CD4-positive, CD25-positive, alpha-beta regulatory T cell (primary cell): ENCODE measurements at regions not wholly inside any gene's neighbourhood (a gene's known extent, or its start where the extent isn't known, plus 50 kb on each side); places are given as distances from the start of the nearest gene placed in this dataset.
A peak's percentile ranks its signal among the peaks of the same experiment; 100 is the strongest.

ENCODE experiments used
- ATAC-seq, 2 donors: fragments of 150-1000 bp; cut with Tn5 transposase; one replicate each; pipeline ENCODE4 v1.10.0; 2021; ENCODE audit warnings: low read depth in 2 of 2, moderate number of reproducible peaks in 2 of 2, moderate library complexity in 1 of 2
- DNase-seq, 3 donors: peaks; one replicate each; pipeline versions ENCODE4 v3.0.0 to v3.0.0-alpha.2; 2012 to 2022; ENCODE audit warnings: mixed read lengths in 1 of 3
- H3K27ac ChIP-seq: one replicate; pipeline ENCODE4 v1.7.0; 2013; ENCODE audit warnings: mild to moderate bottlenecking, low read length; ENCODE audit not compliant: insufficient read depth, poor library complexity, severe bottlenecking
- H3K27me3 ChIP-seq: one replicate; pipeline ENCODE4 v1.7.0; 2013; ENCODE audit warnings: low read length; ENCODE audit not compliant: control insufficient read depth, insufficient read depth
- H3K36me3 ChIP-seq: one replicate; pipeline ENCODE4 v1.7.0; 2013; ENCODE audit warnings: mild to moderate bottlenecking, low read length, moderate library complexity; ENCODE audit not compliant: control insufficient read depth, insufficient read depth
- H3K4me1 ChIP-seq: 2 replicates; pipeline ENCODE4 v1.7.0; 2013; ENCODE audit warnings: mild to moderate bottlenecking, low read length; ENCODE audit not compliant: insufficient read depth, control insufficient read depth, poor library complexity, severe bottlenecking
- H3K4me3 ChIP-seq: one replicate; pipeline ENCODE4 v1.7.0; 2013; ENCODE audit warnings: low read depth, mild to moderate bottlenecking, low read length, moderate library complexity
- H3K9me3 ChIP-seq, 2 experiments: 1 replicate in 1 of 2; 2 replicates in 1 of 2; pipeline ENCODE4 v1.7.0; 2013; ENCODE audit warnings: low read length in 2 of 2, mild to moderate bottlenecking in 1 of 2, moderate library complexity in 1 of 2; ENCODE audit not compliant: control insufficient read depth in 2 of 2
- H3K27ac Mint-ChIP-seq, 3 donors: one replicate each; pipeline ENCODE4 v1.8.0; 2020 to 2022; ENCODE audit warnings: mild to moderate bottlenecking in 3 of 3, mixed read lengths in 3 of 3, moderate library complexity in 2 of 3
- H3K27me3 Mint-ChIP-seq: one replicate; pipeline ENCODE4 v1.8.0; 2022; ENCODE audit warnings: mild to moderate bottlenecking, mixed read lengths
- H3K36me3 Mint-ChIP-seq: one replicate; pipeline ENCODE4 v1.8.0; 2020; ENCODE audit warnings: mixed read lengths
- H3K4me1 Mint-ChIP-seq, 4 donors: one replicate each; pipeline ENCODE4 v1.8.0; 2020 to 2022; ENCODE audit warnings: mixed read lengths in 4 of 4, mild to moderate bottlenecking in 1 of 4
- H3K4me3 Mint-ChIP-seq, 4 donors: one replicate each; pipeline ENCODE4 v1.8.0; 2020 to 2022; ENCODE audit warnings: mild to moderate bottlenecking in 4 of 4, mixed read lengths in 4 of 4, moderate library complexity in 3 of 4
- H3K9me3 Mint-ChIP-seq, 7 donors: one replicate each; pipeline ENCODE4 v1.8.0; 2020 to 2022; ENCODE audit warnings: mixed read lengths in 7 of 7, mild to moderate bottlenecking in 3 of 7, moderate library complexity in 2 of 7

DNA sequence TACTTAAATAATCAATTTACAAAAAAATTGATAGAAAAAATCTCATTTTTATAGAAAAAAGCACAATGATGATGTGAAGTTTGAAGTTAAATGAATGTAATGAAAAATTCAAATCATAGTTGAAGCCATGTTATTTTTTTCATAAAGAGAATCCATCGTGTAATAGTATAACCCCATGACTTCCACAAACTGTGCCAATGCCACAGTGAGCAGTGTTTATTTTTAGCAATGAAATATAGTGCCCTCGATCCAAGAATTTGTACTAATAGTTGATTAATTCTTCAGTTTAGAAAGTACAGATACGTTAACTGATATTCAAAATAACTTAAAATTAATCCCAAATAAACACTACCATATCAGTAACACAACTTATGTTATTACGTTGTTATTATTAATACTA lies 225.9 kb downstream of the PTPRC start:
- Mint-ChIP-seq H3K27me3 (no peaks in the 10 kb centered on the region), H3K27ac (no peak overlapping the region), H3K36me3 (peaks cover 3% of the 10 kb centered on the region), H3K4me1 (peaks cover 6 to 20% (median 13%) of the 10 kb centered on the region in 4 donors), H3K9me3 (no peaks in the 10 kb centered on the region), H3K4me3 (no peak overlapping the region)
- Histone ChIP-seq H3K4me1 (no peaks in the 10 kb centered on the region), H3K27me3 (no peaks in the 10 kb centered on the region), H3K9me3 (no peaks in the 10 kb centered on the region), H3K27ac (no peak overlapping the region), H3K36me3 (no peaks in the 10 kb centered on the region), H3K4me3 (no peak overlapping the region)
- DNase-seq = no peak
- no peak for ATAC-seq

DNA sequence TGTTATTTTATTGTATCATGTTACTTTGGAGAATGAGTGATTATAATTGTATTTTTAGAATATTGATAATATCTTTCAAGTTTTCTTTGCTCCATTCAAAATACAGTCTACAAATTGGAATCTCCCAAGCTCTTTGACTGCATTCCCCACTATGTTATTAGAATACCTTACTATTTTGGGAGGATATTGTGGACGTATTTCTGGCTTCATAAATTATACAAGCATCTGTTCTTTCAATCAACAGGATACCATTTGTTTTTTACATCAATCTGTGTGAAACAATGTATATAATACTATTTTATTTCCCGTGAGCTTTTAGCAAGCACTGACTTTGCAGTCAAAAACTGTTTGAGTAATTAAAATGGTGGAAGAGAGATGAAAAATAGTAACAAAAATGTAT lies 226.5 kb downstream of the PTPRC start:
- H3K4me3 Mint-ChIP-seq = no peak overlapping the region
- H3K27ac Mint-ChIP-seq = no peak overlapping the region
- DNase-seq (no peak), ATAC-seq (no peak)
- H3K4me1 Mint-ChIP-seq = peaks cover 6 to 20% (median 15%) of the 10 kb centered on the region in 4 donors
- no peaks in the 10 kb centered on the region for H3K4me1 ChIP-seq
- H3K27ac ChIP-seq = no peak overlapping the region
- no peak overlapping the region for H3K4me3 ChIP-seq
- no peaks in the 10 kb centered on the region for H3K27me3 Mint-ChIP-seq
- H3K36me3 Mint-ChIP-seq = peaks cover 7% of the 10 kb centered on the region
- peaks cover 0 to 1% (median 0%) of the 10 kb centered on the region in 7 donors for H3K9me3 Mint-ChIP-seq
- no peaks in the 10 kb centered on the region for H3K36me3 ChIP-seq
- H3K27me3 ChIP-seq = no peaks in the 10 kb centered on the region
- H3K9me3 ChIP-seq = no peaks in the 10 kb centered on the region

DNA sequence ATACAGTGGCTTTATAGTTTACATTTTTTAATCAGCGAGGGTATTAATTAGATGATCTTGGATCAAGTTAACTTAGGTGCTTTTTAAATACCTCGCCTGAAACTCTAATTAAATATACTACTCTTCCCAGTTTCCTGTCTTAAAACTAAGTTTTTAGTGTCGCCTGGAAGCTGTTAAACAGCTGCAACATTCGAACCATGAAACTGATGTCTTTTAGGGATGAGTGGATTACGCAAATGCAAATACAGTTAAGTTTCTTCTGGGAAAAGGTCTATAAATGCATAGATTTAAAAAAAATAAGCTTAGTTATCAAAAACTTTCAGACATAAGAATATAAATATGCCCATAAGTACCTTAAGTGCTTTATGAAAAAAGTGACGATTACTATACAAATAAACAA lies 228.3 kb downstream of the PTPRC start:
- Histone ChIP-seq H3K27ac (no peak overlapping the region), H3K4me3 (no peak overlapping the region), H3K27me3 (no peaks in the 10 kb centered on the region), H3K36me3 (no peaks in the 10 kb centered on the region), H3K4me1 (no peaks in the 10 kb centered on the region), H3K9me3 (no peaks in the 10 kb centered on the region)
- Mint-ChIP-seq H3K4me1 (peaks cover 5 to 18% (median 12%) of the 10 kb centered on the region in 4 donors), H3K9me3 (peaks cover 0 to 1% (median 0%) of the 10 kb centered on the region in 7 donors), H3K4me3 (no peak overlapping the region), H3K36me3 (peaks cover 9% of the 10 kb centered on the region), H3K27ac (no peak overlapping the region), H3K27me3 (no peaks in the 10 kb centered on the region)
- DNase-seq (no peak), ATAC-seq (no peak)

DNA sequence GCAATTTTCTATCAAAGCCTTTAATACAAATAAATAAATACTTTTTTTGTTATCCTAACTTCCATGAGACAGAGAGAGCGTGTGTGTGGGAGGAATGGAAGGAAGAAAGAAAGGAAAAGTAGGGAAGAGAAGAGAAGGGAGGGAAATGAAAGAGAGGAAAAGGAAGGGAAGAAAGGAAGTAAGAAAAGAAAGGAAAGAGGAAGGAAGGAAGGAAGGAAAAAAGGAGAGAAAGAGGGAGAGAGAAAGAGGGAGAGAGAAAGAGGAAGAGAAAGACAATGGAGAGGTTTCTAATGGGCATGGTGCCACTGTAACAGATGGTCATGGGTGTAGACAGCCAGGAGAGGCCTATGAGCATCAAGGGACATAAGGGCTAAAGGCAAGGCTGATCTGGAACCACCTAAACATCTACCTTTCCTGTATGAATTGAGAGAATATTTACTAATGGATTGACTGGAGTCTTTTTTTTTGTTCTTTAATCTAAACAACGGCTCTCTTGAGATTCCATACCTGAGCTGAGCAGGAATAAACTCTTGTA lies 234.9 kb downstream of the PTPRC start:
- H3K27me3 Mint-ChIP-seq = peaks cover 5% of the 10 kb centered on the region
- H3K27ac ChIP-seq = no peak overlapping the region
- H3K27ac Mint-ChIP-seq = peak overlapping the region in 2 of 3 donors; percentile 38 to 82
- no peaks in the 10 kb centered on the region for H3K27me3 ChIP-seq
- H3K9me3 ChIP-seq = no peaks in the 10 kb centered on the region
- ATAC-seq (no peak), DNase-seq (no peak)
- H3K4me3 ChIP-seq = no peak overlapping the region
- H3K4me3 Mint-ChIP-seq = no peak overlapping the region
- H3K4me1 ChIP-seq = no peaks in the 10 kb centered on the region
- H3K36me3 ChIP-seq = peaks cover 3% of the 10 kb centered on the region
- H3K36me3 Mint-ChIP-seq = peaks cover 22% of the 10 kb centered on the region
- peaks cover 0 to 2% (median 0%) of the 10 kb centered on the region in 7 donors for H3K9me3 Mint-ChIP-seq
- H3K4me1 Mint-ChIP-seq = peaks cover 0 to 15% (median 6%) of the 10 kb centered on the region in 4 donors

DNA sequence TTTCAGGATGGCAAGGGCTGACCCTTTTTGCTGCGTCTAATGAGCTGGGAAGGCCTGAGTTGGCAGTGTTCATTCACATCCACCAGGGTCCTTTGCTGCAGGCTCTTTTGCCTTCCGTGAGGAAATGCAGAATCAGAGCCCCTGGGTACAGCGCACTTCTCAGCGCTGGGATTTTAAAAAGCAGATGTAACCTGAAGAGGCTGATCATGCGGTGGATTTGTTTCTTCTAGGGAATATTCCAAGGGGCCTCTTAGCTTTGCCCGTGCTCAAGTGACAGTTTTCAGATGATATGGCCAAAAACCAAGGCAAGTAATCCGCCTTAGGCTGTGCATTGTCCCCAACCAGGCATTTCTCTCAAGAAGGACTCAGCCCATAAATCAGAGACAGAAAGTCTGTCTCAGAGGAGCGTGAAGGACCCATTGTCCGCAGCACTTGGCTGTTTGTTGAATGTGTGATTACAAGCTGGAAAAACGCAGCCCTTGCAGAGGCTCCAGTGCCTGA lies 237.6 kb downstream of the PTPRC start:
- Mint-ChIP-seq H3K9me3 (peaks cover 0 to 2% (median 0%) of the 10 kb centered on the region in 7 donors), H3K27me3 (peaks cover 5% of the 10 kb centered on the region), H3K4me1 (peaks cover 0 to 27% (median 11%) of the 10 kb centered on the region in 4 donors), H3K36me3 (peaks cover 29% of the 10 kb centered on the region), H3K4me3 (no peak overlapping the region), H3K27ac (no peak overlapping the region)
- ATAC-seq (no peak), DNase-seq (no peak)
- Histone ChIP-seq H3K9me3 (no peaks in the 10 kb centered on the region), H3K4me3 (no peak overlapping the region), H3K4me1 (no peaks in the 10 kb centered on the region), H3K36me3 (peaks cover 6% of the 10 kb centered on the region), H3K27ac (no peak overlapping the region), H3K27me3 (no peaks in the 10 kb centered on the region)

DNA sequence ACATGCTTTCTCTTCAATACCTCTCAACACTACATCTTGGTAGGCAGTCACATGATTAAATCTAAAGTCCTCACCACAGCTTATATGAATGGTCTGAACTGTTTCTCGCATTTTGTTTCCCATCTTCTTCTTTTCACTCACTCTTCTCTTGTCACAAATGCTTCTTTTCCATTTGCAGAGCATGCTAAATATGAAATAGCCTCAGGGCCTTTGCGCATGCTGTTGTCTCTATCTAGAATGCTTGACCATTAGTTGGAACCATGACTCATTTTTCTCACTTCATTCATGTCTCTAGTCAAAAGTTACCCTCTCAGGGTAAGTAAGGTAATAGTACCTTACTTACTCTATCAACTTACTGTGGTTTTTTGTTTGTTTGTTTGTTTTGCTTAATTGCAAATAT lies 239.7 kb downstream of the PTPRC start:
- ATAC-seq = no peak
- Histone ChIP-seq H3K9me3 (no peaks in the 10 kb centered on the region), H3K27me3 (no peaks in the 10 kb centered on the region), H3K27ac (no peak overlapping the region), H3K36me3 (peaks cover 6% of the 10 kb centered on the region), H3K4me3 (no peak overlapping the region), H3K4me1 (no peaks in the 10 kb centered on the region)
- H3K27ac Mint-ChIP-seq = no peak overlapping the region
- H3K27me3 Mint-ChIP-seq = peaks cover 5% of the 10 kb centered on the region
- H3K4me1 Mint-ChIP-seq = peaks cover 0 to 25% (median 11%) of the 10 kb centered on the region in 4 donors
- H3K9me3 Mint-ChIP-seq = peaks cover 0 to 2% (median 0%) of the 10 kb centered on the region in 7 donors
- H3K36me3 Mint-ChIP-seq = peaks cover 21% of the 10 kb centered on the region
- H3K4me3 Mint-ChIP-seq = no peak overlapping the region
- no peak for DNase-seq

DNA sequence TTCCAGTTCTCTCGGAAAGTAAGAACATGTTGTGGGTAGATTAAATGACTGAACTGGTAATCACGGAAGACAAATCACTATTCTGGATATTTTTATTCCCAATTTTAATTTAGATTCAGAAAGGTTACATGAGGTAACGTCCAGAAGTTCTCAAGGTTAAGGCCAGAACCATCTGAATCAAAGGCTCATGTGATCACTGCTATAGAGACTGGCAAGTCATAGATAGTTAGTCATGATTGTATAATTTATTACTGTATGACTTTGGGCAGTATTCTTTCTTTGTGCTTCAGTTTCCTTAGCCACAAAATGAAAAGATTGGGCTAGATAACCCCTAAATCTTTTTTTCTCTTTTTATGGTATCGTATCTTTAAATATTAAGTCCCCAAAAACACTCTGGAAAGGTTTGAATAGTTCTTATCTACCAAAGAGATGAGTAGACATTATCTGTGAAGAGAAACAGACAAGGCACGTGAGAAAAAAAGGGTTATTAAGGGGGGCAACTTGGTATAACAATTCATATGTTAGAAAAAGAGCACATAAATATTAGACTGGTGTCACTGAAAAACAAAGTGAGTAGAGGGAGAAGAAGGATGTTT lies 241.0 kb downstream of the PTPRC start:
- peaks cover 9% of the 10 kb centered on the region for H3K36me3 ChIP-seq
- Mint-ChIP-seq H3K27ac (no peak overlapping the region), H3K27me3 (peaks cover 4% of the 10 kb centered on the region), H3K4me3 (no peak overlapping the region), H3K36me3 (peaks cover 21% of the 10 kb centered on the region), H3K4me1 (peaks cover 2 to 18% (median 13%) of the 10 kb centered on the region in 4 donors), H3K9me3 (peaks cover 0 to 1% (median 0%) of the 10 kb centered on the region in 7 donors)
- H3K4me3 ChIP-seq = no peak overlapping the region
- DNase-seq = no peak
- no peak overlapping the region for H3K27ac ChIP-seq
- ATAC-seq = no peak
- H3K27me3 ChIP-seq = no peaks in the 10 kb centered on the region
- no peaks in the 10 kb centered on the region for H3K9me3 ChIP-seq
- H3K4me1 ChIP-seq = no peaks in the 10 kb centered on the region

DNA sequence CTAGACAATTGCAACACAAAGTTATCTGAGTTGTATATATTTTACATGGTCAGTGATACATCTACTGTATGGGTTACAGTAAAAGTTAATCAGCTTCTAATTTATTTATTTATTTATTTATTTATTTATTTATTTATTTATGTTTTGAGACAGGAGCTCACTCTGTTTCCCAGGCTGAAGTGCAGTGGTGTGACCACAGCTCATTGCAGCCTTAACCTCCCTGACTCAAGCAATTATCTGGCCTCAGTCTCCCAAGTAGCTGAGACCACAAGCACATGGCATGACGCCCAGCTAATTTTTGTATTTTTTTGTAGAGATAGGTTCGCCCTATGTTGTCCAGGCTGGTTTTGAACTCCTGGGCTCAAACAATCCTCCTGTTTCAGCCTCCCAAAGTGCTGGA lies 241.6 kb downstream of the PTPRC start:
- H3K27ac ChIP-seq = no peak overlapping the region

More for the DNA sequence above, 241.6 kb downstream of the PTPRC start:
- no peak for ATAC-seq
- Mint-ChIP-seq H3K4me1 (peaks cover 2 to 14% (median 13%) of the 10 kb centered on the region in 4 donors), H3K27ac (no peak overlapping the region), H3K9me3 (no peaks in the 10 kb centered on the region), H3K36me3 (peaks cover 21% of the 10 kb centered on the region), H3K4me3 (no peak overlapping the region), H3K27me3 (no peaks in the 10 kb centered on the region)
- Histone ChIP-seq H3K27me3 (no peaks in the 10 kb centered on the region), H3K9me3 (no peaks in the 10 kb centered on the region), H3K4me3 (no peak overlapping the region), H3K4me1 (no peaks in the 10 kb centered on the region), H3K36me3 (peaks cover 9% of the 10 kb centered on the region)
- no peak for DNase-seq
